C4-2B (cell line): ENCODE measurements at regions not wholly inside any gene's neighbourhood (a gene's known extent, or its start where the extent isn't known, plus 50 kb on each side); places are given as distances from the start of the nearest gene placed in this dataset.

Experiments
- H3K27ac ChIP-seq: fragments of 450-650 bp; 2 replicates; pipeline ENCODE4 v1.5.1; 2017
- CTCF ChIP-seq: fragments of 450-650 bp; conservative IDR thresholded peaks from 2 replicates; pipeline ENCODE4 v1.5.1; 2017; ENCODE audit warnings: mild to moderate bottlenecking
- ZFX ChIP-seq: fragments of 450-650 bp; IDR thresholded peaks from 2 replicates; pipeline ENCODE4 v1.6.1; 2017

- no peak overlapping the region for H3K27ac ChIP-seq
- TF ChIP-seq ZFX (no peak), CTCF (no peak)
These were observed 419.6 kb upstream of the B3GALT2 start for GRCh38 chr1:193606035-193606434.

- no peak overlapping the region for H3K27ac ChIP-seq
- TF ChIP-seq CTCF = no peak
- no peak for TF ChIP-seq ZFX
These were observed 416.3 kb upstream of the B3GALT2 start for GRCh38 chr1:193602705-193603104.

- no peak overlapping the region for H3K27ac ChIP-seq
- TF ChIP-seq ZFX = no peak
- no peak for TF ChIP-seq CTCF
These were observed 406.9 kb upstream of the B3GALT2 start for GRCh38 chr1:193593147-193593885.

- H3K27ac ChIP-seq = no peak overlapping the region
- no peak for TF ChIP-seq ZFX
- no peak for TF ChIP-seq CTCF
These were observed 405.9 kb upstream of the B3GALT2 start for GRCh38 chr1:193592317-193592716.

GRCh38 chr1:193590102-193590501 is 403.7 kb upstream of the B3GALT2 start:
- H3K27ac ChIP-seq = no peak overlapping the region
- TF ChIP-seq CTCF = no peak
- TF ChIP-seq ZFX = no peak

- H3K27ac ChIP-seq = no peak overlapping the region
- TF ChIP-seq CTCF = no peak
- TF ChIP-seq ZFX = no peak
These were observed 403.2 kb upstream of the B3GALT2 start for GRCh38 chr1:193589597-193590040.

GRCh38 chr1:193588311-193589082 is 402.1 kb upstream of the B3GALT2 start:
- H3K27ac ChIP-seq = no peak overlapping the region
- TF ChIP-seq ZFX (no peak), CTCF (no peak)
